ENCODE measurements at regions not wholly inside any gene's neighbourhood (a gene's known extent, or its start where the extent isn't known, plus 50 kb on each side); places are given as distances from the start of the nearest gene placed in this dataset.

GRCh38 chr4:100644150-100644549 is 126.3 kb upstream of the EMCN start:
- TF ChIP-seq POLR2AphosphoS5 (IDR thresholded peaks at IDR 0.05) (no peak), CTCF (IDR thresholded peaks at IDR 0.05) (no peak), POLR2A (IDR thresholded peaks at IDR 0.05) (no peak)

Data from prostate gland (tissue), 2 donors.